SK-N-SH treated with all-trans-retinoic acid at 6 μM for 48 hours (cell line): ENCODE measurements at regions not wholly inside any gene's neighbourhood (a gene's known extent, or its start where the extent isn't known, plus 50 kb on each side); places are given as distances from the start of the nearest gene placed in this dataset.

Experiments
- ATAC-seq: fragments of 200-7000 bp; cut with Tn5 transposase; 3 replicates; pipeline ENCODE4 v1.9.1; 2020; ENCODE audit warnings: mild to moderate bottlenecking, moderate library complexity
- ARNTL ChIP-seq: fragments of 450-650 bp; formaldehyde crosslinking; IDR thresholded peaks from 2 replicates; pipeline ENCODE4 v1.5.0; 2020; ENCODE audit warnings: low read depth, mild to moderate bottlenecking, moderate library complexity, borderline replicate concordance
- BACH2 ChIP-seq: fragments of 250-450 bp; sonication (Bioruptor Pico); IDR thresholded peaks from 2 replicates; pipeline ENCODE4 v1.9.0; 2021; ENCODE audit warnings: mild to moderate bottlenecking, borderline replicate concordance
- CSDC2 ChIP-seq: fragments of 250-450 bp; sonication (Bioruptor Pico); IDR thresholded peaks from 2 replicates; pipeline ENCODE4 v1.5.0; 2020; ENCODE audit warnings: mild to moderate bottlenecking, moderate library complexity
- CSRNP3 ChIP-seq: fragments of 250-450 bp; sonication (Bioruptor Pico); IDR thresholded peaks from 2 replicates; pipeline ENCODE4 v1.5.1; 2021; ENCODE audit warnings: mild to moderate bottlenecking, moderate library complexity
- ESRRG ChIP-seq: fragments of 250-450 bp; sonication (Bioruptor Pico); IDR thresholded peaks from 2 replicates; pipeline ENCODE4 v1.6.1; 2021; ENCODE audit warnings: mild to moderate bottlenecking
- ISL1 ChIP-seq: fragments of 250-450 bp; sonication (Bioruptor Pico); IDR thresholded peaks from 2 replicates; pipeline ENCODE4 v2.1.2; 2022; ENCODE audit warnings: mild to moderate bottlenecking, moderate library complexity
- OSR1 ChIP-seq: fragments of 250-450 bp; sonication (Bioruptor Pico); IDR thresholded peaks from 2 replicates; pipeline ENCODE4 v1.8.0; 2022; ENCODE audit warnings: moderate library complexity, mild to moderate bottlenecking, inconsistent platforms
- PATZ1 ChIP-seq: fragments of 250-450 bp; sonication (Bioruptor Pico); IDR thresholded peaks from 2 replicates; pipeline ENCODE4 v1.8.0; 2020; ENCODE audit warnings: mild to moderate bottlenecking, moderate library complexity, borderline replicate concordance
- POU6F1 ChIP-seq: fragments of 250-450 bp; sonication (Bioruptor Pico); IDR thresholded peaks from 2 replicates; pipeline ENCODE4 v1.8.0; 2021; ENCODE audit warnings: low read depth, mild to moderate bottlenecking, moderate library complexity, borderline replicate concordance
- SNAI2 ChIP-seq: fragments of 250-450 bp; sonication (Bioruptor Pico); IDR thresholded peaks from 2 replicates; pipeline ENCODE4 v1.5.0; 2020; ENCODE audit warnings: mild to moderate bottlenecking, moderate library complexity
- TCF4 ChIP-seq: fragments of 250-450 bp; sonication (Bioruptor Pico); IDR thresholded peaks from 2 replicates; pipeline ENCODE4 v1.8.0; 2021; ENCODE audit warnings: mild to moderate bottlenecking, moderate library complexity, borderline replicate concordance
- TOX ChIP-seq: fragments of 250-450 bp; sonication (Bioruptor Pico); IDR thresholded peaks from 2 replicates; pipeline ENCODE4 v1.8.0; 2021; ENCODE audit warnings: mild to moderate bottlenecking, moderate library complexity, borderline replicate concordance
- TSHZ2 ChIP-seq: fragments of 250-450 bp; sonication (Bioruptor Pico); IDR thresholded peaks from 2 replicates; pipeline ENCODE4 v1.5.0; 2020; ENCODE audit warnings: mild to moderate bottlenecking, moderate library complexity
- ZC3H10 ChIP-seq: fragments of 250-450 bp; sonication (Bioruptor Pico); IDR thresholded peaks from 2 replicates; pipeline ENCODE4 v1.5.1; 2021; ENCODE audit warnings: mild to moderate bottlenecking, moderate library complexity
- ZFP3 ChIP-seq: fragments of 250-450 bp; sonication (Bioruptor Pico); IDR thresholded peaks from 2 replicates; pipeline ENCODE4 v1.5.0; 2020; ENCODE audit warnings: mild to moderate bottlenecking, moderate library complexity
- ZFP30 ChIP-seq: fragments of 450-650 bp; formaldehyde crosslinking; IDR thresholded peaks from 2 replicates; pipeline ENCODE4 v1.5.0; 2022; ENCODE audit warnings: mild to moderate bottlenecking, moderate library complexity
- ZNF70 ChIP-seq: fragments of 450-650 bp; formaldehyde crosslinking; IDR thresholded peaks from 2 replicates; pipeline ENCODE4 v1.5.0; 2020; ENCODE audit warnings: mild to moderate bottlenecking, moderate library complexity
- ZNF8 ChIP-seq: fragments of 450-650 bp; formaldehyde crosslinking; IDR thresholded peaks from 2 replicates; pipeline ENCODE4 v1.5.0; 2020; ENCODE audit warnings: mild to moderate bottlenecking, moderate library complexity

- no peak for TF ChIP-seq ISL1 (CRISPR knock-in tag)
- TF ChIP-seq ARNTL (CRISPR knock-in tag) = no peak
- no peak for TF ChIP-seq ZNF70 (CRISPR knock-in tag)
- TF ChIP-seq OSR1 (CRISPR knock-in tag) = no peak
- no peak for TF ChIP-seq POU6F1
- no peak for TF ChIP-seq TSHZ2
- no peak for TF ChIP-seq ZC3H10
- no peak for TF ChIP-seq PATZ1 (CRISPR knock-in tag)
- TF ChIP-seq ZFP30 = no peak
- TF ChIP-seq TCF4 (CRISPR knock-in tag) = no peak
- no peak for TF ChIP-seq BACH2 (CRISPR knock-in tag)
- TF ChIP-seq ZNF8 = no peak
- ATAC-seq = no peak
These were observed 930.3 kb downstream of the STIM2 start for GRCh38 chr4:27790911-27791310.

GRCh38 chr4:27791640-27792039, 931.0 kb downstream of the STIM2 start:
- no peak for TF ChIP-seq TOX (CRISPR knock-in tag)
- no peak for TF ChIP-seq POU6F1
- TF ChIP-seq CSRNP3 (CRISPR knock-in tag) = no peak
- no peak for ATAC-seq

- TF ChIP-seq PATZ1 (CRISPR knock-in tag) = no peak
- no peak for TF ChIP-seq ZNF70 (CRISPR knock-in tag)
- TF ChIP-seq SNAI2 (CRISPR knock-in tag) = no peak
- no peak for TF ChIP-seq CSDC2
- no peak for TF ChIP-seq ZC3H10
- no peak for TF ChIP-seq CSRNP3 (CRISPR knock-in tag)
- no peak for TF ChIP-seq ARNTL (CRISPR knock-in tag)
- no peak for TF ChIP-seq ZFP3
- TF ChIP-seq ZNF8 = no peak
- no peak for TF ChIP-seq ESRRG (CRISPR knock-in tag)
- no peak for TF ChIP-seq POU6F1
- no peak for ATAC-seq
These were observed 946.6 kb downstream of the STIM2 start for GRCh38 chr4:27807207-27807606.
